ENCODE measurements at regions not wholly inside any gene's neighbourhood (a gene's known extent, or its start where the extent isn't known, plus 50 kb on each side); places are given as distances from the start of the nearest gene placed in this dataset.

DNA sequence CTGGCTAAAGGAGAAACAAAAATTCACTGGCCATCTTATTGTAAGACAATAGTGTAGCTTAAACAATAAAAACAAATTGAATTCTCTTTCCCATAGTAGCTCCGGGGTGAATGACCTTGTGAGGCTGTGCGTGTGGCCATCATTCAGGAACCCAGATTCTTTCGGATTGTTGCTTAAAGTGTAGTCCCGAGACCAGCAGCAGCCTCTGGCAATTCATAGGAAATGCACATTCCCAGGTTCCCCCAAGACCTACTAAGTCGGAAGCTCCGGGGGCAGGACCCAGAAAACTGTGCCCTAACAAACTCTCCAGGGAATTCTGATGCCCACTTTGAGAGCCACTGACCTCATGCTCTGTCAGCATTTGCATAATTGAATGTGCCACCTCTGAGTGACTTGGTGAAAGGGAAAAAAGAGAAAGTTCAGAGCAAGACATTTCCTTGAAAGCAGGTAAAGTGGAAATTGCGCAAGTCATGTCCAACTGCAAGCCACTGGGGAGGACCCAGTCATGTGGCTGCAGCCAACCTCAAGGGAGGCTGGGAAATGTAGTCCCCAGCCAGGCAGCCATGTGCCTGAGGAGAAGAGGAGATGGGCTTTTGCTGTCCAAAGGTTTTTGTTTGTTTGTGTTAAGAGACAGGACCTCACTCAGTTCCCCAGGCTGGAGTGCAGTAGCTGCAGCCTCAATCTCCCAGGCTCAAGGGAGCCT lies 50.7 kb upstream of the PNMA8B start:
- H3K27me3 ChIP-seq, result no peaks in the 10 kb centered on the region
- DNase-seq (ENCODE audit: low read depth in 1 of 2, low spot score in 1 of 2), result peak in 1 of 2 donors; percentile 30
- no peaks in the 10 kb centered on the region for H3K4me1 ChIP-seq (ENCODE audit: low read depth)
- no peaks in the 10 kb centered on the region for H3K9me3 ChIP-seq (ENCODE audit: low read depth)
- H3K36me3 ChIP-seq, result no peaks in the 10 kb centered on the region
- TF ChIP-seq, protein P1, sequence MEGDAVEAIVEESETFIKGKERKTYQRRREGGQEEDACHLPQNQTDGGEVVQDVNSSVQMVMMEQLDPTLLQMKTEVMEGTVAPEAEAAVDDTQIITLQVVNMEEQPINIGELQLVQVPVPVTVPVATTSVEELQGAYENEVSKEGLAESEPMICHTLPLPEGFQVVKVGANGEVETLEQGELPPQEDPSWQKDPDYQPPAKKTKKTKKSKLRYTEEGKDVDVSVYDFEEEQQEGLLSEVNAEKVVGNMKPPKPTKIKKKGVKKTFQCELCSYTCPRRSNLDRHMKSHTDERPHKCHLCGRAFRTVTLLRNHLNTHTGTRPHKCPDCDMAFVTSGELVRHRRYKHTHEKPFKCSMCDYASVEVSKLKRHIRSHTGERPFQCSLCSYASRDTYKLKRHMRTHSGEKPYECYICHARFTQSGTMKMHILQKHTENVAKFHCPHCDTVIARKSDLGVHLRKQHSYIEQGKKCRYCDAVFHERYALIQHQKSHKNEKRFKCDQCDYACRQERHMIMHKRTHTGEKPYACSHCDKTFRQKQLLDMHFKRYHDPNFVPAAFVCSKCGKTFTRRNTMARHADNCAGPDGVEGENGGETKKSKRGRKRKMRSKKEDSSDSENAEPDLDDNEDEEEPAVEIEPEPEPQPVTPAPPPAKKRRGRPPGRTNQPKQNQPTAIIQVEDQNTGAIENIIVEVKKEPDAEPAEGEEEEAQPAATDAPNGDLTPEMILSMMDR (IDR thresholded peaks at IDR 0.05; ENCODE audit: low read depth, low read length), result no peak
- H3K27ac ChIP-seq, result no peak overlapping the region
- no peak overlapping the region for H3K4me3 ChIP-seq

DNA sequence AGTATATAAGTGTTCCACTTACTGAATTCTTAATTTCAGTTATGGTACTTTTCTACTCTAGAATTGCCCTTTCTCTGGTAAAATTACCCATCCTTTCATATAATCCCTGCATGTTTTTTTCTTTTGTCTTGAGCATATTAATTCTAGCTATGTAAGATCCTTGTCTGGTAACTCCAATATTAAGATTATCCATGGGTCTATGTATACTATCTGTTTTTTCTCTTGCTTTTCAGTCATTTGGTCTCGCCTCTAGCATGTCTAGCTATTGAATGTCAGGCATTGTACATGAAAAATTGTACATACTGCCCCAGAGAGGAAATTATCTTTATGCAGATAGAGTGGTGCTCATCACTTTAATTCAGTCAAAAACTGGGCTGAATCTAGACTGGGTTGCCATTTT lies 50.4 kb upstream of the CALM3 start:
- H3K36me3 ChIP-seq, result no peaks in the 10 kb centered on the region
- TF ChIP-seq, protein P1 (IDR thresholded peaks at IDR 0.05; ENCODE audit: low read depth, low read length), result no peak
- peaks cover 8% of the 10 kb centered on the region for H3K27me3 ChIP-seq
- H3K27ac ChIP-seq, result no peak overlapping the region
- H3K4me1 ChIP-seq (ENCODE audit: low read depth), result no peaks in the 10 kb centered on the region
- no peaks in the 10 kb centered on the region for H3K9me3 ChIP-seq (ENCODE audit: low read depth)
- DNase-seq (ENCODE audit: low read depth in 1 of 2, low spot score in 1 of 2), result no peak
- no peak overlapping the region for H3K4me3 ChIP-seq

DNA sequence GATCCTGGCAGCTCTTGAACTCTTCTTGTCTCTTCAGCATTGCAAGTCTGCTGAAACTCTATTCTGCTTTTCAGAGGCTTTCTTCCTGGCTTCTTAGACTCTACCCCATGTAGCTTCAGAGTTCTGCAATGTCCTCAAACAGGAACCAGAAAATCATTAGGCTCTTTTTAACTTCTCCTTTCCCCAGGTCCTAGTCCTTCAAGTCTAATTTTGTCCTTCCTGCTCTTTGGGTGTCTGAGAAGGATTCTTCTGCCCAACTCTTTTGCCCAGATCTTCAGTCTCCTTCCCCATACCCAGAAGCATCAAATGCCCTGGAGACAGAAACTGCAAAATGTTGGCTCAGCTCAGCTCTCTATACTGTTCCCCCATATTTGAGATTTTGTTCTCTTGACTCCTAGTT lies 50.0 kb upstream of the CALM3 start:
- no peaks in the 10 kb centered on the region for H3K36me3 ChIP-seq
- H3K9me3 ChIP-seq (ENCODE audit: low read depth), result no peaks in the 10 kb centered on the region
- no peak overlapping the region for H3K27ac ChIP-seq
- H3K4me1 ChIP-seq (ENCODE audit: low read depth), result no peaks in the 10 kb centered on the region
- no peak overlapping the region for H3K4me3 ChIP-seq
- TF ChIP-seq, protein P1 (IDR thresholded peaks at IDR 0.05; ENCODE audit: low read depth, low read length), result no peak
- H3K27me3 ChIP-seq, result peaks cover 13% of the 10 kb centered on the region
- no peak for DNase-seq (ENCODE audit: low read depth in 1 of 2, low spot score in 1 of 2)

Measured in cardiac muscle cell (in vitro differentiated cells and primary cell).